Hepatocyte (in vitro differentiated cells): ENCODE measurements at regions not wholly inside any gene's neighbourhood (a gene's known extent, or its start where the extent isn't known, plus 50 kb on each side); places are given as distances from the start of the nearest gene placed in this dataset.

ENCODE experiments used
- DNase-seq: peaks from one replicate; pipeline ENCODE4 v3.0.0-alpha.2; 2016; ENCODE audit warnings: low spot score
- H2AFZ ChIP-seq: fragments of 200-600 bp; sonication (generic); 2 replicates; pipeline ENCODE4 v1.6.0; 2016; ENCODE audit warnings: antibody characterized with exemption, mild to moderate bottlenecking
- H3K27ac ChIP-seq: fragments of 200-600 bp; sonication (generic); 2 replicates; pipeline ENCODE4 v1.5.1; 2016; ENCODE audit warnings: mild to moderate bottlenecking
- H3K27me3 ChIP-seq: fragments of 200-600 bp; sonication (generic); 2 replicates; pipeline ENCODE4 v1.6.1; 2016
- H3K36me3 ChIP-seq: fragments of 200-600 bp; sonication (generic); replicated peaks from 2 replicates; pipeline ENCODE4 v1.5.1; 2016; ENCODE audit warnings: low read depth; ENCODE audit not compliant: insufficient read depth
- H3K4me1 ChIP-seq: fragments of 200-600 bp; sonication (generic); 2 replicates; pipeline ENCODE4 v1.5.1; 2016; ENCODE audit warnings: mild to moderate bottlenecking, moderate library complexity; ENCODE audit not compliant: insufficient read depth
- H3K4me2 ChIP-seq: fragments of 200-600 bp; sonication (generic); 2 replicates; pipeline ENCODE4 v1.6.0; 2016
- H3K4me3 ChIP-seq: fragments of 200-600 bp; sonication (generic); 2 replicates; pipeline ENCODE4 v1.5.1; 2016; ENCODE audit warnings: mild to moderate bottlenecking
- H3K79me2 ChIP-seq: fragments of 200-600 bp; sonication (generic); 2 replicates; pipeline ENCODE4 v1.6.0; 2017; ENCODE audit warnings: mild to moderate bottlenecking
- H3K9me2 ChIP-seq: fragments of 200-600 bp; sonication (generic); replicated peaks from 2 replicates; pipeline ENCODE4 v1.6.0; 2017; ENCODE audit warnings: mild to moderate bottlenecking; ENCODE audit not compliant: insufficient read depth
- H3K9me3 ChIP-seq: fragments of 200-600 bp; sonication (generic); 2 replicates; pipeline ENCODE4 v1.5.1; 2016; ENCODE audit warnings: low read depth, mild to moderate bottlenecking
- H4K20me1 ChIP-seq: fragments of 200-600 bp; sonication (generic); 2 replicates; pipeline ENCODE4 v1.6.0; 2016; ENCODE audit warnings: mild to moderate bottlenecking; ENCODE audit not compliant: insufficient read depth, poor library complexity, severe bottlenecking
- EZH2 ChIP-seq: fragments of 200-600 bp; sonication (generic); IDR thresholded peaks from 2 replicates; pipeline ENCODE4 v1.6.1; 2016; ENCODE audit warnings: antibody characterized with exemption, mild to moderate bottlenecking, borderline replicate concordance
- EZH2phosphoT487 ChIP-seq: fragments of 200-600 bp; sonication (generic); IDR thresholded peaks from one replicate; pipeline ENCODE4 v1.6.1; 2018; ENCODE audit warnings: antibody characterized with exemption, mild to moderate bottlenecking, low read depth, moderate library complexity; ENCODE audit not compliant: unreplicated experiment, severe bottlenecking
- WGBS: methylation state at CpG from one replicate; pipeline ENCODE4 v1.1.6; 2016; ENCODE audit warnings: low lambda C conversion rate; ENCODE audit errors: missing lambda C conversion rate; 5-methylcytosine and 5-hydroxymethylcytosine counted together
- TF ChIP-seq, protein P1 (sequence below): fragments of 200-600 bp; sonication (generic); IDR thresholded peaks from 2 replicates; pipeline ENCODE4 v1.5.1; 2016; ENCODE audit warnings: antibody characterized with exemption, mild to moderate bottlenecking; ENCODE audit not compliant: poor library complexity

DNA sequence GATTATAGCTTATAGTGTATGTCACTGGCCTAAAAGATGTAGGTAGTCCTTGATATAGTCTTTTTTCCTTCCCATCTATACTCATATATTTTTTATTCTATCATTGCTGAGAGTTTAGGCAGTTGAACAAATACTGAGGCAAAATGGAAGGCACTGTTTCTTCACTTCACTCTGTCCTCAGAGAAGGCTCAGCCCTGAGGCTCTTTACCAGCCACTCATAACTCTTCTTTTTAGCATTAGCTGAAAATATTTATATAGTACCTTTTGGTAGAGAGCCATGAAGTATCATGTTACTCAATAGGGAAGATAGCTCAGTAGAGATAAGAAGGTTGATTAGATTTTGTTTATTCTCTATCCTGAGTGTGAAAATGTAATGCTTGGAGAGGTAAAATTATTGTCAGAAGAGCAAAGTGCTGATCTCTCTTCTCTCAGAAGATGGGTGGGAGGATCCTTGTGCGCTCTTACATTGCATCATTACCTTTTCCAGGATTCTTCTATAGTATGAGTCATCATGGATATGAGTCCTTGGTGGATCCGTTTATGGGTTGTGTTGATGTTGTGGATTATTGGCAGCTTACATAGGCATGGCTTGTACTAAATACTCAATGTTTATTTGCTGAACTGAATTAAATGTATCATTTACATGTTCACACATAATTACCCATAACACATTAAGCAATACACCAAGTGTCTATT lies 88.1 kb downstream of the ANXA1 start:
- Histone ChIP-seq H3K9me2 (no peaks in the 10 kb centered on the region), H3K27ac (no peak overlapping the region), H3K27me3 (no peaks in the 10 kb centered on the region), H3K79me2 (no peaks in the 10 kb centered on the region), H3K9me3 (no peaks in the 10 kb centered on the region), H3K36me3 (no peaks in the 10 kb centered on the region), H4K20me1 (no peaks in the 10 kb centered on the region), H3K4me3 (no peak overlapping the region), H2AFZ (no peak overlapping the region), H3K4me1 (no peaks in the 10 kb centered on the region), H3K4me2 (no peak overlapping the region)
- 76% methylated on average over 2 of the region's 2 CpGs for WGBS
- no peak for DNase-seq
- TF ChIP-seq, protein P1, sequence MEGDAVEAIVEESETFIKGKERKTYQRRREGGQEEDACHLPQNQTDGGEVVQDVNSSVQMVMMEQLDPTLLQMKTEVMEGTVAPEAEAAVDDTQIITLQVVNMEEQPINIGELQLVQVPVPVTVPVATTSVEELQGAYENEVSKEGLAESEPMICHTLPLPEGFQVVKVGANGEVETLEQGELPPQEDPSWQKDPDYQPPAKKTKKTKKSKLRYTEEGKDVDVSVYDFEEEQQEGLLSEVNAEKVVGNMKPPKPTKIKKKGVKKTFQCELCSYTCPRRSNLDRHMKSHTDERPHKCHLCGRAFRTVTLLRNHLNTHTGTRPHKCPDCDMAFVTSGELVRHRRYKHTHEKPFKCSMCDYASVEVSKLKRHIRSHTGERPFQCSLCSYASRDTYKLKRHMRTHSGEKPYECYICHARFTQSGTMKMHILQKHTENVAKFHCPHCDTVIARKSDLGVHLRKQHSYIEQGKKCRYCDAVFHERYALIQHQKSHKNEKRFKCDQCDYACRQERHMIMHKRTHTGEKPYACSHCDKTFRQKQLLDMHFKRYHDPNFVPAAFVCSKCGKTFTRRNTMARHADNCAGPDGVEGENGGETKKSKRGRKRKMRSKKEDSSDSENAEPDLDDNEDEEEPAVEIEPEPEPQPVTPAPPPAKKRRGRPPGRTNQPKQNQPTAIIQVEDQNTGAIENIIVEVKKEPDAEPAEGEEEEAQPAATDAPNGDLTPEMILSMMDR, result no peak
- no peak for TF ChIP-seq EZH2
- TF ChIP-seq EZH2phosphoT487, result no peak

DNA sequence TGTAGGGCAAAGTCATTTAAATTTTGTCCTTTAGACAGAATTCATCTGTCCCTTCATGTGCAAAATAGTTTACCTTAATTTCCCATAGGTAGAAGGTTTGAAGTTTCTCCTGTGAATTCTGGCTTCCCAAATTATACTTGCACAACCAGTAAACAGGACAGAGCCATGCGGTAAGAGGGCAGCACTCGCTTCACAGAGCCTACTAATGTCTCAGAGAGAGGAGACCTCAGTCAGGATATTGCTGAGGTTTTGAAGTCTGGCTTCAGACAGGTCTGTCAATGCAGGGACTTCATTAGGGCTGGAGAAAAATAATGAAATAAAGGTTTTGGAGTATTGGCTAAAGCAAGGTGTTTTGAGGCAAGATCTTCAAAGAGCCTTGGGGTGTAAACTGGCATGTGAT lies 91.4 kb downstream of the ANXA1 start:
- H3K9me2 ChIP-seq, result no peaks in the 10 kb centered on the region
- H3K36me3 ChIP-seq, result no peaks in the 10 kb centered on the region
- H4K20me1 ChIP-seq, result no peaks in the 10 kb centered on the region
- H3K4me2 ChIP-seq, result no peak overlapping the region
- H3K4me1 ChIP-seq, result no peaks in the 10 kb centered on the region
- H3K9me3 ChIP-seq, result no peaks in the 10 kb centered on the region
- H2AFZ ChIP-seq, result no peak overlapping the region
- H3K4me3 ChIP-seq, result no peak overlapping the region
- no peak overlapping the region for H3K27ac ChIP-seq
- TF ChIP-seq, protein P1, result no peak
- TF ChIP-seq EZH2phosphoT487 (no peak), EZH2 (no peak)
- WGBS, result 62% methylated on average over 2 of the region's 2 CpGs
- no peak for DNase-seq
- no peaks in the 10 kb centered on the region for H3K79me2 ChIP-seq
- no peaks in the 10 kb centered on the region for H3K27me3 ChIP-seq

DNA sequence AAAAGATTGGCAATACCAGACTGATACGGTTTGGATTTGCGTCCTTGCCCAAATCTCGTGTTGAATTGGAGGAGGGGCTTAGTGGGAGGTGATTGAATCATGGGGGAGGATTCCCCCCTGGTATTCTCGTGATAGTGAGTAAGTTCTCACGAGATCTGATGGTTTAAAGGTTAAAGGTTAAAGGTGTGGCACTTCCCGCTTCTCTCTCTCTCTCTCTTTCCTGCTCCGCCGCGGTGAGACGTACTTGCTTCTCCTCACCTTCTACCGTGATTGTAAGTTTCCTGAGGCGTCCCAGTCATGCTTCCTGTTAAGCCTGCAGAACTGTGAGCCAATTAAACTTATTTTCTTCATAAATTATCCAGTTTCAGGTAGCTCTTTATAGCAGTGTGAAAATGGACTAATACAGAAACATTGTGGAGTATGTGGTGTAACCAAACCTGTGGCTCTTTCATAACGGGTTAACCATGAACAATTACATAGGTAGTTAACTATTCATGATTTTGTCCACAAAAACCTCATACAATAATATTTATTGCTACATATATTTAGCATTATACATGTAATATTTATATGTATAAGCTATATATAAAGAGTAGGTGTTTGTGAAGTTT lies 107.5 kb downstream of the ANXA1 start:
- H3K4me1 ChIP-seq, result no peaks in the 10 kb centered on the region
- no peaks in the 10 kb centered on the region for H3K27me3 ChIP-seq
- no peak for DNase-seq
- WGBS, result 96% methylated on average over 13 of the region's 13 CpGs
- H3K9me3 ChIP-seq, result no peaks in the 10 kb centered on the region
- H3K4me2 ChIP-seq, result no peak overlapping the region
- no peaks in the 10 kb centered on the region for H4K20me1 ChIP-seq
- no peak overlapping the region for H3K4me3 ChIP-seq
- no peaks in the 10 kb centered on the region for H3K36me3 ChIP-seq
- no peaks in the 10 kb centered on the region for H3K9me2 ChIP-seq
- H3K79me2 ChIP-seq, result no peaks in the 10 kb centered on the region
- TF ChIP-seq, protein P1, result no peak
- no peak for TF ChIP-seq EZH2phosphoT487
- TF ChIP-seq EZH2, result no peak
- no peak overlapping the region for H3K27ac ChIP-seq
- H2AFZ ChIP-seq, result no peak overlapping the region

DNA sequence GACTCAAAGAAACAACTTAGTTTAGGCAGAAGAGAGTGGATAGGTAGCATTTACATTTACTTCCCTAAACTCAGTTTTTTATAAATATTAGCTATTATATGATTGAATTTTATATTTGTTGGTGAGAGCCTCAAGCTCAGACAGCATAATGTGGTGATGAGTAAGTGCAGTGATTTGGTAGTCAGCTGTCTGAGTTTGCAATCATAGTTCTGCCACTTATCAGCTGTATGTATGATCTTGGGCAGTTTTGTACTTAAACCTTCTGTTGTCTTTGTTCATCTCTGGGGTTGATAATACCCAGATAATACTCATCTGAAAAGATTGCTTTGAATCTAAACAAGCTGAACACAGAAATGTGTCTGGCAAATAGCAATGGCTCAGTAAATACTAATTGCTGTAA lies 108.8 kb downstream of the ANXA1 start:
- no peaks in the 10 kb centered on the region for H3K4me1 ChIP-seq
- no peaks in the 10 kb centered on the region for H3K36me3 ChIP-seq
- H3K9me3 ChIP-seq, result no peaks in the 10 kb centered on the region
- no peak overlapping the region for H2AFZ ChIP-seq
- H3K9me2 ChIP-seq, result no peaks in the 10 kb centered on the region
- DNase-seq, result no peak
- no peak overlapping the region for H3K4me3 ChIP-seq
- no peaks in the 10 kb centered on the region for H3K79me2 ChIP-seq
- no peaks in the 10 kb centered on the region for H4K20me1 ChIP-seq
- H3K4me2 ChIP-seq, result no peak overlapping the region
- no peak overlapping the region for H3K27ac ChIP-seq
- TF ChIP-seq EZH2 (no peak), EZH2phosphoT487 (no peak)
- TF ChIP-seq, protein P1, result no peak
- H3K27me3 ChIP-seq, result no peaks in the 10 kb centered on the region
